Testis (tissue), 2 donors: ENCODE measurements at regions not wholly inside any gene's neighbourhood (a gene's known extent, or its start where the extent isn't known, plus 50 kb on each side); places are given as distances from the start of the nearest gene placed in this dataset.

ENCODE experiments used
- DNase-seq: peaks from one replicate; pipeline ENCODE4 v3.0.0-alpha.2; 2019
- H3K27ac ChIP-seq, 2 donors: fragments of 200-600 bp; sonication (generic); one replicate each; pipeline ENCODE4 v1.5.1; 2019
- H3K27me3 ChIP-seq: fragments of 200-600 bp; sonication (generic); one replicate; pipeline ENCODE4 v1.5.1; 2019
- H3K36me3 ChIP-seq: fragments of 200-600 bp; sonication (generic); one replicate; pipeline ENCODE4 v1.5.1; 2017; ENCODE audit warnings: low read depth; ENCODE audit errors: missing control alignments
- H3K4me1 ChIP-seq: fragments of 200-600 bp; sonication (generic); one replicate; pipeline ENCODE4 v1.5.1; 2019
- H3K4me3 ChIP-seq, 2 donors: fragments of 200-600 bp; sonication (generic); one replicate each; pipeline ENCODE4 v1.5.1; 2017 to 2019
- H3K9me3 ChIP-seq: fragments of 200-600 bp; sonication (generic); one replicate; pipeline ENCODE4 v1.5.1; 2017
- POLR2A ChIP-seq: fragments of 450-650 bp; IDR thresholded peaks from one replicate; pipeline ENCODE4 v1.6.1; 2017; ENCODE audit warnings: antibody characterized with exemption, mild to moderate bottlenecking, moderate library complexity
- WGBS, 2 donors: methylation state at CpG; one replicate each; pipeline ENCODE4 v1.1.5; 2018; 5-methylcytosine and 5-hydroxymethylcytosine counted together
- intact Hi-C: fragments of 100-400 bp; cut with DNase I; formaldehyde crosslinking; loops from one replicate; pipeline ENCODE4 v1.15.1; 2023; ENCODE audit warnings: low total_unique reads
- TF ChIP-seq, protein P1 (sequence below), 3 experiments: fragments of 450-650 bp in 2 of 3; fragments of 200-600 bp in 1 of 3; sonication (generic) in 1 of 3; IDR thresholded peaks; one replicate each; pipeline ENCODE4 v1.5.1; 2016 to 2019; ENCODE audit warnings: antibody characterized with exemption in 3 of 3, mild to moderate bottlenecking in 2 of 3, moderate library complexity in 1 of 3

- TF ChIP-seq, protein P1, sequence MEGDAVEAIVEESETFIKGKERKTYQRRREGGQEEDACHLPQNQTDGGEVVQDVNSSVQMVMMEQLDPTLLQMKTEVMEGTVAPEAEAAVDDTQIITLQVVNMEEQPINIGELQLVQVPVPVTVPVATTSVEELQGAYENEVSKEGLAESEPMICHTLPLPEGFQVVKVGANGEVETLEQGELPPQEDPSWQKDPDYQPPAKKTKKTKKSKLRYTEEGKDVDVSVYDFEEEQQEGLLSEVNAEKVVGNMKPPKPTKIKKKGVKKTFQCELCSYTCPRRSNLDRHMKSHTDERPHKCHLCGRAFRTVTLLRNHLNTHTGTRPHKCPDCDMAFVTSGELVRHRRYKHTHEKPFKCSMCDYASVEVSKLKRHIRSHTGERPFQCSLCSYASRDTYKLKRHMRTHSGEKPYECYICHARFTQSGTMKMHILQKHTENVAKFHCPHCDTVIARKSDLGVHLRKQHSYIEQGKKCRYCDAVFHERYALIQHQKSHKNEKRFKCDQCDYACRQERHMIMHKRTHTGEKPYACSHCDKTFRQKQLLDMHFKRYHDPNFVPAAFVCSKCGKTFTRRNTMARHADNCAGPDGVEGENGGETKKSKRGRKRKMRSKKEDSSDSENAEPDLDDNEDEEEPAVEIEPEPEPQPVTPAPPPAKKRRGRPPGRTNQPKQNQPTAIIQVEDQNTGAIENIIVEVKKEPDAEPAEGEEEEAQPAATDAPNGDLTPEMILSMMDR (IDR thresholded peaks at IDR 0.05) = no peak
- no peak for TF ChIP-seq POLR2A
- H3K9me3 ChIP-seq = no peaks in the 10 kb centered on the region
- DNase-seq = no peak
- H3K4me1 ChIP-seq = no peaks in the 10 kb centered on the region
- no peak overlapping the region for H3K27ac ChIP-seq
- H3K36me3 ChIP-seq = no peaks in the 10 kb centered on the region
- H3K4me3 ChIP-seq = no peak overlapping the region
- no peaks in the 10 kb centered on the region for H3K27me3 ChIP-seq
- intact Hi-C loops = no loop called here
- 85 to 92% methylated on average over 4 of the region's 4 CpGs for WGBS, 2 donors
These were observed 310.2 kb downstream of the SATB1 start for GRCh38 chr3:18114894-18115293.

GRCh38 chr3:18113417-18113816 lies 311.7 kb downstream of the SATB1 start:
- Histone ChIP-seq H3K9me3 (no peaks in the 10 kb centered on the region), H3K4me3 (no peak overlapping the region), H3K36me3 (no peaks in the 10 kb centered on the region), H3K4me1 (no peaks in the 10 kb centered on the region), H3K27ac (no peak overlapping the region), H3K27me3 (no peaks in the 10 kb centered on the region)
- TF ChIP-seq POLR2A = no peak
- TF ChIP-seq, protein P1 (IDR thresholded peaks at IDR 0.05) = no peak
- DNase-seq = no peak
- intact Hi-C loops = no loop called here
- WGBS, 2 donors = 84 to 88% methylated on average over 4 of the region's 4 CpGs

GRCh38 chr3:18112674-18113375 lies 312.3 kb downstream of the SATB1 start:
- intact Hi-C loops = no loop called here
- no peaks in the 10 kb centered on the region for H3K4me1 ChIP-seq
- H3K36me3 ChIP-seq = no peaks in the 10 kb centered on the region
- WGBS, 2 donors = 77 to 84% methylated on average over 5 of the region's 5 CpGs
- TF ChIP-seq POLR2A = no peak
- TF ChIP-seq, protein P1 (IDR thresholded peaks at IDR 0.05) = no peak
- no peaks in the 10 kb centered on the region for H3K27me3 ChIP-seq
- H3K9me3 ChIP-seq = no peaks in the 10 kb centered on the region
- DNase-seq = no peak
- no peak overlapping the region for H3K27ac ChIP-seq
- H3K4me3 ChIP-seq = no peak overlapping the region

DNA sequence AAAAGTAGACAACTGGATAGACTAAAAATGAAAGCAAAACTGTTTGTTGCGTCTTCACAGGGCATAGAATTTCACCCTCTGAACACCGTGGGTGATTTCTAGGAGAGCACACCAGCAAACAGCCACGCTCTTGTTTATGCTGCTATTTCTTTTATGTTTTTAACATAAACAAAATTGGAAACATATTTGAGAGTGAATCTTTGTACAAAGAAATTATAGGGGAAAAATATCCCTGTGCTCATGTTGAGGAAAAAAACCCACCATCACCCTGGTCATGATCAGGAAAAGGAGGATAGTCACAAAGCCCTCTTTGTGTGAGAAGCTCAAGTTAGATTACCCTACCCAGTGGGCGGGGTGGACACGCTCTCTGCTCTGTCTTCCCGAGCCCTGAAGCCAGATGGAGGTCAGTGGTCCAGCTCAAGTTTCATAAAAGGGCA lies 313.3 kb downstream of the SATB1 start:
- 27 to 47% methylated on average over 6 of the region's 6 CpGs for WGBS, 2 donors
- H3K9me3 ChIP-seq = no peaks in the 10 kb centered on the region
- intact Hi-C loops = no loop called here
- no peaks in the 10 kb centered on the region for H3K36me3 ChIP-seq
- H3K4me3 ChIP-seq = no peak overlapping the region
- H3K27me3 ChIP-seq = no peaks in the 10 kb centered on the region
- H3K27ac ChIP-seq = no peak overlapping the region
- H3K4me1 ChIP-seq = no peaks in the 10 kb centered on the region
- no peak for DNase-seq
- no peak for TF ChIP-seq POLR2A
- TF ChIP-seq, protein P1 (IDR thresholded peaks at IDR 0.05) = no peak

GRCh38 chr3:18103591-18103990 lies 321.5 kb downstream of the SATB1 start:
- H3K9me3 ChIP-seq = no peaks in the 10 kb centered on the region
- no peaks in the 10 kb centered on the region for H3K36me3 ChIP-seq
- H3K4me3 ChIP-seq = no peak overlapping the region
- 81 to 87% methylated on average over 3 of the region's 3 CpGs for WGBS, 2 donors
- H3K4me1 ChIP-seq = no peaks in the 10 kb centered on the region
- intact Hi-C loops = no loop called here
- H3K27ac ChIP-seq = no peak overlapping the region
- no peaks in the 10 kb centered on the region for H3K27me3 ChIP-seq
- no peak for DNase-seq
- TF ChIP-seq POLR2A = no peak
- TF ChIP-seq, protein P1 (IDR thresholded peaks at IDR 0.05) = no peak
